ENCODE measurements at regions not wholly inside any gene's neighbourhood (a gene's known extent, or its start where the extent isn't known, plus 50 kb on each side); places are given as distances from the start of the nearest gene placed in this dataset.

- 60 to 69% methylated on average over 5 of the region's 5 CpGs for WGBS, 2 donors
- no peak for DNase-seq (ENCODE audit: low spot score in 2 of 2)
- intact Hi-C loops (cut with DNase I; ENCODE audit: low total_unique reads) = no loop called here
- TF ChIP-seq POLR2A (IDR thresholded peaks at IDR 0.05) (no peak), CTCF (IDR thresholded peaks at IDR 0.05) (no peak)
- H3K4me3 ChIP-seq (ENCODE audit: low read depth, poor library complexity, severe bottlenecking) = no peak overlapping the region
These were observed 435.4 kb downstream of the EIPR1 start for GRCh38 chr2:2942225-2942624.

GRCh38 chr2:2941205-2941604 is 436.4 kb downstream of the EIPR1 start:
- no peak for TF ChIP-seq POLR2A (IDR thresholded peaks at IDR 0.05)
- TF ChIP-seq CTCF (IDR thresholded peaks at IDR 0.05) = no peak
- WGBS, 2 donors = 59 to 73% methylated on average over 11 to 15 of the region's 15 CpGs
- H3K4me3 ChIP-seq (ENCODE audit: low read depth, poor library complexity, severe bottlenecking) = no peak overlapping the region
- intact Hi-C loops (cut with DNase I; ENCODE audit: low total_unique reads) = no loop called here
- no peak for DNase-seq (ENCODE audit: low spot score in 2 of 2)

GRCh38 chr2:2940702-2941101 is 436.9 kb downstream of the EIPR1 start:
- DNase-seq (ENCODE audit: low spot score in 2 of 2) = no peak
- TF ChIP-seq CTCF (IDR thresholded peaks at IDR 0.05) = no peak
- no peak for TF ChIP-seq POLR2A (IDR thresholded peaks at IDR 0.05)
- WGBS, 2 donors = 81 to 85% methylated on average over 9 of the region's 9 CpGs
- intact Hi-C loops (cut with DNase I; ENCODE audit: low total_unique reads) = no loop called here
- H3K4me3 ChIP-seq (ENCODE audit: low read depth, poor library complexity, severe bottlenecking) = no peak overlapping the region

GRCh38 chr2:2940061-2940460 is 437.6 kb downstream of the EIPR1 start:
- TF ChIP-seq POLR2A (IDR thresholded peaks at IDR 0.05) = no peak
- TF ChIP-seq CTCF (IDR thresholded peaks at IDR 0.05) = no peak
- no peak overlapping the region for H3K4me3 ChIP-seq (ENCODE audit: low read depth, poor library complexity, severe bottlenecking)
- 84 to 88% methylated on average over 7 to 10 of the region's 10 CpGs for WGBS, 2 donors
- DNase-seq (ENCODE audit: low spot score in 2 of 2) = no peak
- intact Hi-C loops (cut with DNase I; ENCODE audit: low total_unique reads) = no loop called here

- WGBS, 2 donors = 85 to 88% methylated on average over 13 of the region's 13 CpGs
- DNase-seq (ENCODE audit: low spot score in 2 of 2) = no peak
- H3K4me3 ChIP-seq (ENCODE audit: low read depth, poor library complexity, severe bottlenecking) = no peak overlapping the region
- TF ChIP-seq POLR2A (IDR thresholded peaks at IDR 0.05) = no peak
- no peak for TF ChIP-seq CTCF (IDR thresholded peaks at IDR 0.05)
- intact Hi-C loops (cut with DNase I; ENCODE audit: low total_unique reads) = no loop called here
These were observed 438.4 kb downstream of the EIPR1 start for GRCh38 chr2:2939078-2939795.

GRCh38 chr2:2938481-2938880 is 439.1 kb downstream of the EIPR1 start:
- intact Hi-C loops (cut with DNase I; ENCODE audit: low total_unique reads) = no loop called here
- DNase-seq (ENCODE audit: low spot score in 2 of 2) = no peak
- TF ChIP-seq CTCF (IDR thresholded peaks at IDR 0.05) (no peak), POLR2A (IDR thresholded peaks at IDR 0.05) (no peak)
- 77 to 82% methylated on average over 14 of the region's 14 CpGs for WGBS, 2 donors
- H3K4me3 ChIP-seq (ENCODE audit: low read depth, poor library complexity, severe bottlenecking) = no peak overlapping the region

Data from lower leg skin (tissue), 4 donors.